Activated naive CD4-positive, alpha-beta T cell treated with anti-CD3 and anti-CD28 coated beads, Interleukin-2, amount 10 ng/mL, durations not matched to agents 7 days and 5 days (primary cell): ENCODE measurements at regions not wholly inside any gene's neighbourhood (a gene's known extent, or its start where the extent isn't known, plus 50 kb on each side); places are given as distances from the start of the nearest gene placed in this dataset.

Experiments used
- CTCF ChIA-PET: fragments of 350-600 bp; sonication (Branson Sonifier 250); formaldehyde crosslinking; loops from one replicate; lab custom pipeline; 2021; ENCODE audit warnings: antibody characterized with exemption; lab: Charles Lee
- DNase-seq: peaks from one replicate; pipeline ENCODE4 v3.0.0-alpha.2; 2020
- H3K27ac Mint-ChIP-seq: one replicate; pipeline ENCODE4 v1.8.0; 2021; ENCODE audit warnings: mild to moderate bottlenecking, moderate library complexity, mixed read lengths
- H3K27me3 Mint-ChIP-seq: one replicate; pipeline ENCODE4 v1.8.0; 2021; ENCODE audit warnings: mild to moderate bottlenecking, mixed read lengths
- H3K36me3 Mint-ChIP-seq: one replicate; pipeline ENCODE4 v1.8.0; 2021; ENCODE audit warnings: mixed read lengths
- H3K4me1 Mint-ChIP-seq: one replicate; pipeline ENCODE4 v1.8.0; 2021; ENCODE audit warnings: mixed read lengths
- H3K4me3 Mint-ChIP-seq: one replicate; pipeline ENCODE4 v1.8.0; 2021; ENCODE audit warnings: mild to moderate bottlenecking, moderate library complexity, mixed read lengths
- H3K9me3 Mint-ChIP-seq: one replicate; pipeline ENCODE4 v1.8.0; 2021; ENCODE audit warnings: mixed read lengths

GRCh38 chr5:167513381-167513780 is 778.1 kb upstream of the WWC1 start:
- no peak for DNase-seq
- CTCF ChIA-PET, result no interaction called here
- Mint-ChIP-seq H3K4me3 (no peak overlapping the region), H3K27me3 (no peaks in the 10 kb centered on the region), H3K36me3 (no peaks in the 10 kb centered on the region), H3K4me1 (no peaks in the 10 kb centered on the region), H3K9me3 (peaks cover 2% of the 10 kb centered on the region), H3K27ac (no peak overlapping the region)

- no peaks in the 10 kb centered on the region for H3K4me1 Mint-ChIP-seq
- no peaks in the 10 kb centered on the region for H3K36me3 Mint-ChIP-seq
- no peaks in the 10 kb centered on the region for H3K27me3 Mint-ChIP-seq
- no peak overlapping the region for H3K27ac Mint-ChIP-seq
- CTCF ChIA-PET, result no interaction called here
- H3K9me3 Mint-ChIP-seq, result peaks cover 4% of the 10 kb centered on the region
- DNase-seq, result no peak
- no peak overlapping the region for H3K4me3 Mint-ChIP-seq
Measured at GRCh38 chr5:167514461-167514860, 777.0 kb upstream of the WWC1 start.

GRCh38 chr5:167525004-167525403 is 766.4 kb upstream of the WWC1 start:
- CTCF ChIA-PET, result no interaction called here
- no peaks in the 10 kb centered on the region for H3K4me1 Mint-ChIP-seq
- no peak overlapping the region for H3K27ac Mint-ChIP-seq
- peaks cover 3% of the 10 kb centered on the region for H3K9me3 Mint-ChIP-seq
- no peaks in the 10 kb centered on the region for H3K36me3 Mint-ChIP-seq
- no peak for DNase-seq
- H3K4me3 Mint-ChIP-seq, result no peak overlapping the region
- H3K27me3 Mint-ChIP-seq, result no peaks in the 10 kb centered on the region

GRCh38 chr5:167528651-167529050 is 762.8 kb upstream of the WWC1 start:
- H3K27ac Mint-ChIP-seq, result no peak overlapping the region
- H3K4me3 Mint-ChIP-seq, result no peak overlapping the region
- no peaks in the 10 kb centered on the region for H3K4me1 Mint-ChIP-seq
- H3K27me3 Mint-ChIP-seq, result no peaks in the 10 kb centered on the region
- DNase-seq, result no peak
- no peaks in the 10 kb centered on the region for H3K36me3 Mint-ChIP-seq
- CTCF ChIA-PET, result no interaction called here
- peaks cover 4% of the 10 kb centered on the region for H3K9me3 Mint-ChIP-seq

GRCh38 chr5:167530548-167530947 is 760.9 kb upstream of the WWC1 start:
- no peaks in the 10 kb centered on the region for H3K27me3 Mint-ChIP-seq
- no peaks in the 10 kb centered on the region for H3K4me1 Mint-ChIP-seq
- H3K27ac Mint-ChIP-seq, result no peak overlapping the region
- H3K9me3 Mint-ChIP-seq, result peaks cover 4% of the 10 kb centered on the region
- CTCF ChIA-PET, result interaction anchor here (0.7 kb wide), 1 partner anchor 277 kb away, joined by 3 read pairs; no protein-coding TSS in a partner anchor
- H3K4me3 Mint-ChIP-seq, result no peak overlapping the region
- H3K36me3 Mint-ChIP-seq, result no peaks in the 10 kb centered on the region
- no peak for DNase-seq

- no peak for DNase-seq
- CTCF ChIA-PET, result no interaction called here
- peaks cover 2% of the 10 kb centered on the region for H3K9me3 Mint-ChIP-seq
- H3K27me3 Mint-ChIP-seq, result no peaks in the 10 kb centered on the region
- no peaks in the 10 kb centered on the region for H3K4me1 Mint-ChIP-seq
- H3K36me3 Mint-ChIP-seq, result no peaks in the 10 kb centered on the region
- H3K27ac Mint-ChIP-seq, result no peak overlapping the region
- H3K4me3 Mint-ChIP-seq, result no peak overlapping the region
Measured at GRCh38 chr5:167533814-167534795, 757.3 kb upstream of the WWC1 start.

- no peak overlapping the region for H3K27ac Mint-ChIP-seq
- H3K27me3 Mint-ChIP-seq, result no peaks in the 10 kb centered on the region
- peaks cover 5% of the 10 kb centered on the region for H3K9me3 Mint-ChIP-seq
- no peaks in the 10 kb centered on the region for H3K36me3 Mint-ChIP-seq
- CTCF ChIA-PET, result no interaction called here
- H3K4me1 Mint-ChIP-seq, result no peaks in the 10 kb centered on the region
- no peak overlapping the region for H3K4me3 Mint-ChIP-seq
- no peak for DNase-seq
Measured at GRCh38 chr5:167539747-167540146, 751.7 kb upstream of the WWC1 start.

GRCh38 chr5:167546270-167546669 is 745.2 kb upstream of the WWC1 start:
- CTCF ChIA-PET, result no interaction called here
- Mint-ChIP-seq H3K9me3 (peaks cover 5% of the 10 kb centered on the region), H3K27me3 (no peaks in the 10 kb centered on the region), H3K36me3 (no peaks in the 10 kb centered on the region), H3K27ac (no peak overlapping the region), H3K4me1 (no peaks in the 10 kb centered on the region), H3K4me3 (no peak overlapping the region)
- DNase-seq, result no peak

- Mint-ChIP-seq H3K27ac (no peak overlapping the region), H3K27me3 (no peaks in the 10 kb centered on the region), H3K36me3 (no peaks in the 10 kb centered on the region), H3K9me3 (no peaks in the 10 kb centered on the region), H3K4me1 (no peaks in the 10 kb centered on the region), H3K4me3 (no peak overlapping the region)
- CTCF ChIA-PET, result no interaction called here
- DNase-seq, result no peak
Measured at GRCh38 chr5:167552356-167552755, 739.1 kb upstream of the WWC1 start.

- Mint-ChIP-seq H3K27me3 (no peaks in the 10 kb centered on the region), H3K27ac (no peak overlapping the region), H3K4me3 (no peak overlapping the region), H3K9me3 (no peaks in the 10 kb centered on the region), H3K36me3 (no peaks in the 10 kb centered on the region), H3K4me1 (no peaks in the 10 kb centered on the region)
- CTCF ChIA-PET, result no interaction called here
- no peak for DNase-seq
Measured at GRCh38 chr5:167553511-167553910, 737.9 kb upstream of the WWC1 start.

GRCh38 chr5:167554564-167555290 is 736.7 kb upstream of the WWC1 start:
- Mint-ChIP-seq H3K4me1 (no peaks in the 10 kb centered on the region), H3K27ac (no peak overlapping the region), H3K9me3 (no peaks in the 10 kb centered on the region), H3K27me3 (no peaks in the 10 kb centered on the region), H3K36me3 (no peaks in the 10 kb centered on the region), H3K4me3 (no peak overlapping the region)
- DNase-seq, result no peak
- CTCF ChIA-PET, result no interaction called here

- Mint-ChIP-seq H3K36me3 (no peaks in the 10 kb centered on the region), H3K4me1 (no peaks in the 10 kb centered on the region), H3K9me3 (no peaks in the 10 kb centered on the region), H3K27me3 (no peaks in the 10 kb centered on the region), H3K27ac (no peak overlapping the region), H3K4me3 (no peak overlapping the region)
- CTCF ChIA-PET, result no interaction called here
- no peak for DNase-seq
Measured at GRCh38 chr5:167555565-167556166, 735.8 kb upstream of the WWC1 start.

- Mint-ChIP-seq H3K4me3 (no peak overlapping the region), H3K9me3 (peaks cover 2% of the 10 kb centered on the region), H3K27me3 (no peaks in the 10 kb centered on the region), H3K27ac (no peak overlapping the region), H3K36me3 (no peaks in the 10 kb centered on the region), H3K4me1 (no peaks in the 10 kb centered on the region)
- DNase-seq, result no peak
- CTCF ChIA-PET, result no interaction called here
Measured at GRCh38 chr5:167557359-167557758, 734.1 kb upstream of the WWC1 start.

GRCh38 chr5:167561796-167562195 is 729.6 kb upstream of the WWC1 start:
- Mint-ChIP-seq H3K27ac (no peak overlapping the region), H3K9me3 (peaks cover 2% of the 10 kb centered on the region), H3K36me3 (no peaks in the 10 kb centered on the region), H3K4me1 (no peaks in the 10 kb centered on the region), H3K27me3 (no peaks in the 10 kb centered on the region), H3K4me3 (no peak overlapping the region)
- CTCF ChIA-PET, result no interaction called here
- DNase-seq, result no peak
